ENCODE measurements at regions not wholly inside any gene's neighbourhood (a gene's known extent, or its start where the extent isn't known, plus 50 kb on each side); places are given as distances from the start of the nearest gene placed in this dataset.

GRCh38 chr14:101193845-101194372 lies 290.4 kb upstream of the RTL1 start:
- no peaks in the 10 kb centered on the region for H3K4me1 ChIP-seq (ENCODE audit: insufficient read depth, low read length)
- DNase-seq (no peak), ATAC-seq (ENCODE audit: insufficient read depth, low read depth) (no peak)
- no peak overlapping the region for H2AFZ ChIP-seq (ENCODE audit: low read depth, low read length)
- TF ChIP-seq, protein P1, sequence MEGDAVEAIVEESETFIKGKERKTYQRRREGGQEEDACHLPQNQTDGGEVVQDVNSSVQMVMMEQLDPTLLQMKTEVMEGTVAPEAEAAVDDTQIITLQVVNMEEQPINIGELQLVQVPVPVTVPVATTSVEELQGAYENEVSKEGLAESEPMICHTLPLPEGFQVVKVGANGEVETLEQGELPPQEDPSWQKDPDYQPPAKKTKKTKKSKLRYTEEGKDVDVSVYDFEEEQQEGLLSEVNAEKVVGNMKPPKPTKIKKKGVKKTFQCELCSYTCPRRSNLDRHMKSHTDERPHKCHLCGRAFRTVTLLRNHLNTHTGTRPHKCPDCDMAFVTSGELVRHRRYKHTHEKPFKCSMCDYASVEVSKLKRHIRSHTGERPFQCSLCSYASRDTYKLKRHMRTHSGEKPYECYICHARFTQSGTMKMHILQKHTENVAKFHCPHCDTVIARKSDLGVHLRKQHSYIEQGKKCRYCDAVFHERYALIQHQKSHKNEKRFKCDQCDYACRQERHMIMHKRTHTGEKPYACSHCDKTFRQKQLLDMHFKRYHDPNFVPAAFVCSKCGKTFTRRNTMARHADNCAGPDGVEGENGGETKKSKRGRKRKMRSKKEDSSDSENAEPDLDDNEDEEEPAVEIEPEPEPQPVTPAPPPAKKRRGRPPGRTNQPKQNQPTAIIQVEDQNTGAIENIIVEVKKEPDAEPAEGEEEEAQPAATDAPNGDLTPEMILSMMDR (IDR thresholded peaks at IDR 0.05; ENCODE audit: borderline replicate concordance, extremely low read depth, low read length, poor library complexity, severe bottlenecking) = no peak
- TF ChIP-seq EZH2 (IDR thresholded peaks at IDR 0.05; ENCODE audit: borderline replicate concordance, low read depth, low read length, severe bottlenecking) = no peak
- H3K4me3 ChIP-seq (ENCODE audit: low read depth in 1 of 2, low read length in 2 of 2) = no peak overlapping the region
- H3K9ac ChIP-seq (ENCODE audit: low read depth, low read length) = no peak overlapping the region
- no peaks in the 10 kb centered on the region for H3K9me3 ChIP-seq (ENCODE audit: insufficient read depth, low read length, severe bottlenecking)
- no peaks in the 10 kb centered on the region for H3K79me2 ChIP-seq (ENCODE audit: insufficient read depth, low read length)
- H3K27ac ChIP-seq (ENCODE audit: low read length) = no peak overlapping the region
- no peaks in the 10 kb centered on the region for H3K27me3 ChIP-seq (ENCODE audit: insufficient read depth, low read length, poor library complexity)
- H3K36me3 ChIP-seq (ENCODE audit: insufficient read depth, low read length) = no peaks in the 10 kb centered on the region
- H3K4me2 ChIP-seq (ENCODE audit: insufficient read depth, low read length) = no peak overlapping the region
- no peaks in the 10 kb centered on the region for H4K20me1 ChIP-seq (ENCODE audit: insufficient read depth, low read length)

- Histone ChIP-seq H4K20me1 (ENCODE audit: insufficient read depth, low read length) (no peaks in the 10 kb centered on the region), H3K4me1 (ENCODE audit: insufficient read depth, low read length) (no peaks in the 10 kb centered on the region), H3K27me3 (ENCODE audit: insufficient read depth, low read length, poor library complexity) (no peaks in the 10 kb centered on the region), H3K36me3 (ENCODE audit: insufficient read depth, low read length) (no peaks in the 10 kb centered on the region), H3K9ac (ENCODE audit: low read depth, low read length) (no peak overlapping the region), H2AFZ (ENCODE audit: low read depth, low read length) (no peak overlapping the region), H3K27ac (ENCODE audit: low read length) (no peak overlapping the region), H3K79me2 (ENCODE audit: insufficient read depth, low read length) (no peaks in the 10 kb centered on the region), H3K4me3 (ENCODE audit: low read depth in 1 of 2, low read length in 2 of 2) (no peak overlapping the region), H3K4me2 (ENCODE audit: insufficient read depth, low read length) (no peak overlapping the region), H3K9me3 (ENCODE audit: insufficient read depth, low read length, severe bottlenecking) (no peaks in the 10 kb centered on the region)
- ATAC-seq (ENCODE audit: insufficient read depth, low read depth) = no peak
- no peak for TF ChIP-seq EZH2 (IDR thresholded peaks at IDR 0.05; ENCODE audit: borderline replicate concordance, low read depth, low read length, severe bottlenecking)
- TF ChIP-seq, protein P1 (IDR thresholded peaks at IDR 0.05; ENCODE audit: borderline replicate concordance, extremely low read depth, low read length, poor library complexity, severe bottlenecking) = no peak
- no peak for DNase-seq
Measured at GRCh38 chr14:101194373-101195308, 291.1 kb upstream of the RTL1 start.

- Histone ChIP-seq H3K27me3 (ENCODE audit: insufficient read depth, low read length, poor library complexity) (no peaks in the 10 kb centered on the region), H3K36me3 (ENCODE audit: insufficient read depth, low read length) (no peaks in the 10 kb centered on the region), H4K20me1 (ENCODE audit: insufficient read depth, low read length) (no peaks in the 10 kb centered on the region), H3K4me3 (ENCODE audit: low read depth in 1 of 2, low read length in 2 of 2) (no peak overlapping the region), H2AFZ (ENCODE audit: low read depth, low read length) (no peak overlapping the region), H3K9ac (ENCODE audit: low read depth, low read length) (no peak overlapping the region), H3K4me1 (ENCODE audit: insufficient read depth, low read length) (no peaks in the 10 kb centered on the region), H3K9me3 (ENCODE audit: insufficient read depth, low read length, severe bottlenecking) (no peaks in the 10 kb centered on the region), H3K27ac (ENCODE audit: low read length) (no peak overlapping the region), H3K4me2 (ENCODE audit: insufficient read depth, low read length) (no peak overlapping the region), H3K79me2 (ENCODE audit: insufficient read depth, low read length) (no peaks in the 10 kb centered on the region)
- no peak for TF ChIP-seq EZH2 (IDR thresholded peaks at IDR 0.05; ENCODE audit: borderline replicate concordance, low read depth, low read length, severe bottlenecking)
- TF ChIP-seq, protein P1 (IDR thresholded peaks at IDR 0.05; ENCODE audit: borderline replicate concordance, extremely low read depth, low read length, poor library complexity, severe bottlenecking) = no peak
- DNase-seq = no peak
- ATAC-seq (ENCODE audit: insufficient read depth, low read depth) = no peak
Measured at GRCh38 chr14:101195309-101195901, 291.9 kb upstream of the RTL1 start.
